ENCODE measurements at regions not wholly inside any gene's neighbourhood (a gene's known extent, or its start where the extent isn't known, plus 50 kb on each side); places are given as distances from the start of the nearest gene placed in this dataset.

- TF ChIP-seq CTCF (IDR thresholded peaks at IDR 0.05; ENCODE audit: insufficient read depth, low read depth, low read length) = no peak
- no peak for TF ChIP-seq EZH2 (IDR thresholded peaks at IDR 0.05; ENCODE audit: insufficient read depth, low read length)
These were observed 683.1 kb downstream of the DIAPH3 start for GRCh38 chr13:59480396-59481259.
